HepG2 (cell line): ENCODE measurements at regions not wholly inside any gene's neighbourhood (a gene's known extent, or its start where the extent isn't known, plus 50 kb on each side); places are given as distances from the start of the nearest gene placed in this dataset.
"Not testable (repeated sequence)": the region's sequence is repeated elsewhere in the genome, so short reads cannot be mapped to it uniquely, and the experiment has no call there.

ENCODE experiments used
- ATAC-seq: fragments of 200-7000 bp; cut with Tn5 transposase; 3 replicates; pipeline ENCODE4 v1.9.1; 2020; ENCODE audit warnings: mild to moderate bottlenecking, moderate library complexity
- BruUV-seq: library from RNA; stranded (reverse); fragments of 400-500 nt; replicated peaks from 2 replicates; lab custom pipeline; 2021; lab: Mats Ljungman, UMichigan
- CTCF ChIA-PET: fragments of 300-600 bp; formaldehyde crosslinking; extraction: SDS; loops from one replicate; lab custom pipeline; 2021; ENCODE audit warnings: low total read pairs, inconsistent platforms, low intra/inter-chr PET ratio; lab: Yijun Ruan, JAX
- POLR2A ChIA-PET: fragments of 350-600 bp; sonication (Branson Sonifier 250); formaldehyde crosslinking; loops from one replicate; lab custom pipeline; 2020; ENCODE audit warnings: antibody characterized with exemption, inconsistent platforms; lab: Yijun Ruan, JAX
- DNase-seq: peaks from one replicate; pipeline ENCODE4 v3.0.0-alpha.2; 2015; ENCODE audit warnings: low spot score
- FAIRE-seq: peaks from 3 replicates; lab custom pipeline; 2011; peaks lifted over from hg19 to GRCh38; lab: Jason Lieb, UNC
- H2AFZ ChIP-seq: one replicate; pipeline ENCODE4 v1.6.1; 2011; ENCODE audit warnings: low read length, inconsistent platforms
- H3K27ac ChIP-seq: fragments of 300-600 bp; 3 replicates; pipeline ENCODE4 v1.8.0; 2011; ENCODE audit warnings: mixed run types, mild to moderate bottlenecking, mixed read lengths, low read length, inconsistent platforms; ENCODE audit not compliant: insufficient read depth; ENCODE audit errors: extremely low read length
- H3K27me3 ChIP-seq, 2 experiments: fragments of 200-600 bp in 1 of 2; 2 replicates in 1 of 2; 3 replicates in 1 of 2; pipeline versions ENCODE4 v1.6.0 to v1.8.0; 2011; ENCODE audit warnings: low read length in 2 of 2, mild to moderate bottlenecking in 2 of 2, moderate library complexity in 2 of 2, inconsistent platforms in 1 of 2; ENCODE audit not compliant: insufficient read depth in 2 of 2, control insufficient read depth in 1 of 2
- H3K36me3 ChIP-seq, 2 experiments: fragments of 200-600 bp in 1 of 2; replicated peaks in 1 of 2; 2 replicates in 1 of 2; 3 replicates in 1 of 2; pipeline versions ENCODE4 v1.5.1 to v1.8.0; 2011; ENCODE audit warnings: low read length in 2 of 2, inconsistent platforms in 1 of 2; ENCODE audit not compliant: insufficient read depth in 2 of 2, control insufficient read depth in 1 of 2
- H3K4me1 ChIP-seq: 2 replicates; pipeline ENCODE4 v1.5.1; 2012; ENCODE audit warnings: low read length, inconsistent platforms; ENCODE audit not compliant: insufficient read depth
- H3K4me2 ChIP-seq: 2 replicates; pipeline ENCODE4 v1.6.0; 2011; ENCODE audit warnings: low read depth, low read length, inconsistent platforms
- H3K4me3 ChIP-seq, 3 experiments: fragments of 200-600 bp in 1 of 3; sonication (generic), shearing (Covaris generic) in 1 of 3; replicated peaks in 1 of 3; 2 replicates each; pipeline ENCODE4 v1.5.1; 2011 to 2016; ENCODE audit warnings: low read length in 3 of 3, inconsistent platforms in 2 of 3, low read depth in 2 of 3, mild to moderate bottlenecking in 2 of 3, control low read depth in 1 of 3, mixed read lengths in 1 of 3; ENCODE audit not compliant: insufficient read depth in 1 of 3
- H3K79me2 ChIP-seq: one replicate; pipeline ENCODE4 v1.6.1; 2011; ENCODE audit warnings: low read length, inconsistent platforms; ENCODE audit not compliant: insufficient read depth
- H3K9ac ChIP-seq: 2 replicates; pipeline ENCODE4 v1.6.0; 2011; ENCODE audit warnings: mild to moderate bottlenecking, low read depth, low read length, inconsistent platforms; ENCODE audit not compliant: insufficient read depth
- H3K9me3 ChIP-seq: 2 replicates; pipeline ENCODE4 v1.5.1; 2012; ENCODE audit warnings: mild to moderate bottlenecking, low read length
- H4K20me1 ChIP-seq: 2 replicates; pipeline ENCODE4 v1.6.0; 2011; ENCODE audit warnings: inconsistent platforms, mild to moderate bottlenecking, low read length, moderate library complexity; ENCODE audit not compliant: insufficient read depth
- MEIS1 ChIP-seq: sonication (generic); formaldehyde crosslinking; IDR thresholded peaks from 2 replicates; pipeline ENCODE4 v1.9.0; 2021; ENCODE audit warnings: mild to moderate bottlenecking, missing genetic modification reagents, moderate library complexity, borderline replicate concordance
- MZF1 ChIP-seq: sonication (generic); formaldehyde crosslinking; IDR thresholded peaks from 2 replicates; pipeline ENCODE4 v1.8.1; 2023; ENCODE audit warnings: mild to moderate bottlenecking, missing genetic modification reagents, borderline replicate concordance
- NFKBIZ ChIP-seq: IDR thresholded peaks from 2 replicates; pipeline ENCODE4 v1.6.1; 2018; ENCODE audit warnings: missing genetic modification reagents, missing compliant biosample characterization
- TMF1 ChIP-seq: sonication (generic); formaldehyde crosslinking; IDR thresholded peaks from 2 replicates; pipeline ENCODE4 v1.8.1; 2022; ENCODE audit warnings: low read depth, missing genetic modification reagents
- ZNF44 ChIP-seq: sonication (generic); formaldehyde crosslinking; IDR thresholded peaks from 2 replicates; pipeline ENCODE4 v1.5.1; 2020; ENCODE audit warnings: mild to moderate bottlenecking, missing genetic modification reagents
- ZNF713 ChIP-seq: sonication (generic); formaldehyde crosslinking; IDR thresholded peaks from 2 replicates; pipeline ENCODE4 v1.4.0; 2020; ENCODE audit warnings: mild to moderate bottlenecking, missing genetic modification reagents
- WGBS: methylation state at CpG from one replicate; pipeline ENCODE4 v1.1.6; 2017; ENCODE audit warnings: low lambda C conversion rate; 5-methylcytosine and 5-hydroxymethylcytosine counted together
- in situ Hi-C: cut with HindIII; loops from 2 replicates; pipeline ENCODE4 v1.10.0; 2017; ENCODE audit warnings: low pct_unique_long_range_greater_than_20kb; ENCODE audit not compliant: extremely low pct_ligation_motif_present
- intact Hi-C: fragments of 100-400 bp; cut with micrococcal nuclease; formaldehyde crosslinking; loops from one replicate; pipeline ENCODE4 v1.10.0; 2022; ENCODE audit not compliant: unreplicated experiment
- TF ChIP-seq, protein P1 (sequence below): sonication (generic); formaldehyde crosslinking; IDR thresholded peaks from 2 replicates; pipeline ENCODE4 v1.5.1; 2020; ENCODE audit warnings: mild to moderate bottlenecking, missing genetic modification reagents, moderate library complexity

DNA sequence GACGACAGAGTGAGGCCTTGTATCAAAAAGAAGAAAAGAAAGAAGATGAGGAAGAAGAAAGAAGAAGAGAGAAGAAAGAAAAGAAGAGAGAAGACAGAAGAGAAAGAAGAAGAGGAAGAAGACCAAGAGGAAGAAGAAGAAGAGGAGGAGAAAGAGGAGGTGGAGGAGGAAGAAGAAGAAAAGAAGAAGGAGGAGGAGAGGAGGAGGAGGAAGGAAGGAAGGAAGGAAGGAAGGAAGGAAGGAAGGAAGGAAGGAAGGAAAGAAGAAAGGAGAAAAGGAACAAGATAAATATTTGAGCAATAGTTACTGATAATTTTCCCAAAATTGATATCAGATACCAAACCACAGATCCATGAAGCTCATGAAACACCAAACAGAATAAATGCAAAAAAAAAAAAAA lies 169.7 kb upstream of the TMEM45B start (continued):
- no peak for TF ChIP-seq MEIS1 (CRISPR knock-in tag)

DNA sequence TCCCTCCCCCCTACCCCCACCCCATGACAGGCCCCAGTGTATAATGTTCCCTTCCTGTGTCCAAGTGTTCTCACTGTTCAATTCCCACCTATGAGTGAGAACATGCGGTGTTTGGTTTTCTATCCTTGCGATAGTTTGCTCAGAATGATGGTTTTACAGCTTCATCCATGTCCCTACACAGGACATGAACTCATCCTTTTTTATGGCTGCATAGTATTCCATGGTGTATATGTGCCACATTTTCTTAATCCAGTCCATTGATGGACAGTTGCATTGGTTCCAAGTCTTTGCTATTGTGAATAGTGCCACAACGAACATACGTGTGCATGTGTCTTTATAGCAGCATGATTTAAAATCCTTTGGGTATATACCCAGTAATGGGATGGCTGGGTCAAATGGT lies 165.6 kb upstream of the TMEM45B start:
- ATAC-seq, H3K9ac ChIP-seq, FAIRE-seq, H3K36me3 ChIP-seq, H3K27ac ChIP-seq, intact Hi-C loops, H3K4me1 ChIP-seq, H2AFZ ChIP-seq, H3K27me3 ChIP-seq, H3K4me2 ChIP-seq, CTCF ChIA-PET, POLR2A ChIA-PET, BruUV-seq, H4K20me1 ChIP-seq, H3K9me3 ChIP-seq, DNase-seq, H3K4me3 ChIP-seq, in situ Hi-C loops, H3K79me2 ChIP-seq: not testable (repeated sequence)
- 35% methylated on average over 4 of the region's 4 CpGs for WGBS

DNA sequence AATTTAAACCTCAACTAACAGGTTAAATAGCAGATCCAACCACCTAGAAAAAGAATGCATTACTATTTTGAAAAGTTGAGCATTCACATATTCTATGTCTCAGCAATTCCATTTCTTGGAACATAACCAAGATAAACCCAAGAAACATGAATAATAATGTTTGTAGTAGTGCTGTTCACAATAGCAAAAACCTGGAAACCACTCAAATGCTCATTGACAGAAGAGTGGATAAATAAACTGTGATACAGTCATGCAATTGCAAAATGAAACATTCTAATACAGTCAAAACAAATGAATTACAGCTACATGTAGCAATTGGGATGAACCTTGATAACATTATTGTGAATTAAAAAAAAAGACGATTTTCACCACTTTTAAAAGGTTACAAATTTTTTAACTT lies 162.8 kb upstream of the TMEM45B start:
- intact Hi-C loops: no loop called here
- Histone ChIP-seq H3K27me3 (no peaks in the 10 kb centered on the region), H4K20me1 (no peaks in the 10 kb centered on the region), H3K4me1 (no peaks in the 10 kb centered on the region), H3K4me3 (no peak overlapping the region), H3K79me2 (no peaks in the 10 kb centered on the region), H3K27ac (no peak overlapping the region), H3K36me3 (no peaks in the 10 kb centered on the region), H3K9ac (no peak overlapping the region), H3K4me2 (no peak overlapping the region), H2AFZ (no peak overlapping the region), H3K9me3 (peaks cover 18% of the 10 kb centered on the region; the same call in 1 of the 2 replicates)
- no peak for DNase-seq
- ChIA-PET CTCF (no interaction called here), POLR2A (no interaction called here)
- BruUV-seq: no TSS peak
- TF ChIP-seq MZF1 (CRISPR knock-in tag) (no peak), NFKBIZ (CRISPR knock-in tag) (no peak), ZNF713 (no peak), TMF1 (CRISPR knock-in tag) (no peak), ZNF44 (CRISPR knock-in tag) (no peak)
- TF ChIP-seq, protein P1, sequence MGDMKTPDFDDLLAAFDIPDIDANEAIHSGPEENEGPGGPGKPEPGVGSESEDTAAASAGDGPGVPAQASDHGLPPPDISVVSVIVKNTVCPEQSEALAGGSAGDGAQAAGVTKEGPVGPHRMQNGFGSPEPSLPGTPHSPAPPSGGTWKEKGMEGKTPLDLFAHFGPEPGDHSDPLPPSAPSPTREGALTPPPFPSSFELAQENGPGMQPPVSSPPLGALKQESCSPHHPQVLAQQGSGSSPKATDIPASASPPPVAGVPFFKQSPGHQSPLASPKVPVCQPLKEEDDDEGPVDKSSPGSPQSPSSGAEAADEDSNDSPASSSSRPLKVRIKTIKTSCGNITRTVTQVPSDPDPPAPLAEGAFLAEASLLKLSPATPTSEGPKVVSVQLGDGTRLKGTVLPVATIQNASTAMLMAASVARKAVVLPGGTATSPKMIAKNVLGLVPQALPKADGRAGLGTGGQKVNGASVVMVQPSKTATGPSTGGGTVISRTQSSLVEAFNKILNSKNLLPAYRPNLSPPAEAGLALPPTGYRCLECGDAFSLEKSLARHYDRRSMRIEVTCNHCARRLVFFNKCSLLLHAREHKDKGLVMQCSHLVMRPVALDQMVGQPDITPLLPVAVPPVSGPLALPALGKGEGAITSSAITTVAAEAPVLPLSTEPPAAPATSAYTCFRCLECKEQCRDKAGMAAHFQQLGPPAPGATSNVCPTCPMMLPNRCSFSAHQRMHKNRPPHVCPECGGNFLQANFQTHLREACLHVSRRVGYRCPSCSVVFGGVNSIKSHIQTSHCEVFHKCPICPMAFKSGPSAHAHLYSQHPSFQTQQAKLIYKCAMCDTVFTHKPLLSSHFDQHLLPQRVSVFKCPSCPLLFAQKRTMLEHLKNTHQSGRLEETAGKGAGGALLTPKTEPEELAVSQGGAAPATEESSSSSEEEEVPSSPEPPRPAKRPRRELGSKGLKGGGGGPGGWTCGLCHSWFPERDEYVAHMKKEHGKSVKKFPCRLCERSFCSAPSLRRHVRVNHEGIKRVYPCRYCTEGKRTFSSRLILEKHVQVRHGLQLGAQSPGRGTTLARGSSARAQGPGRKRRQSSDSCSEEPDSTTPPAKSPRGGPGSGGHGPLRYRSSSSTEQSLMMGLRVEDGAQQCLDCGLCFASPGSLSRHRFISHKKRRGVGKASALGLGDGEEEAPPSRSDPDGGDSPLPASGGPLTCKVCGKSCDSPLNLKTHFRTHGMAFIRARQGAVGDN (CRISPR knock-in tag): no peak
- 0% methylated on average over 1 of the region's 1 CpG for WGBS
- FAIRE-seq: no peak
- in situ Hi-C loops: no loop called here
- ATAC-seq: no peak
